ENCODE measurements at regions not wholly inside any gene's neighbourhood (a gene's known extent, or its start where the extent isn't known, plus 50 kb on each side); places are given as distances from the start of the nearest gene placed in this dataset.

DNA sequence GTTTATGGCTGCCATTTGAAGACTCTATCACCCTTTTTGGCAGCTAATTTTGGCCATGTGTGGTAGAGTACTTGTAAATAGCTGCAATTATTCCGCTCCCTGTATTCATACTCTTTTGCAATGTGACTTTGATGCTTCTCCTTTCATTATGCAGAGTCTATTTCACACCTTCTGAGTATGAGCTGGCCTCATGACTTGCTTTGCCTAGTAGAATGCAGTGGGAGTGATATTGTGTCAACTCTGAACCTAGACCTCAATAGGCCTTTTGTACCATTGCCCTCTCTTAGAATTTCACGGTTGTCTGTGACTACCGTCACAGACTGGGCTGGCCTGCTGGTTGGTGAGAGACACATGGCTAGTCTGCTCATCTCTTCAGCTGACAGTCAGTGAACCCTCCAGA is 118.8 kb downstream of the DDIT4L start:
- TF ChIP-seq, protein P1, sequence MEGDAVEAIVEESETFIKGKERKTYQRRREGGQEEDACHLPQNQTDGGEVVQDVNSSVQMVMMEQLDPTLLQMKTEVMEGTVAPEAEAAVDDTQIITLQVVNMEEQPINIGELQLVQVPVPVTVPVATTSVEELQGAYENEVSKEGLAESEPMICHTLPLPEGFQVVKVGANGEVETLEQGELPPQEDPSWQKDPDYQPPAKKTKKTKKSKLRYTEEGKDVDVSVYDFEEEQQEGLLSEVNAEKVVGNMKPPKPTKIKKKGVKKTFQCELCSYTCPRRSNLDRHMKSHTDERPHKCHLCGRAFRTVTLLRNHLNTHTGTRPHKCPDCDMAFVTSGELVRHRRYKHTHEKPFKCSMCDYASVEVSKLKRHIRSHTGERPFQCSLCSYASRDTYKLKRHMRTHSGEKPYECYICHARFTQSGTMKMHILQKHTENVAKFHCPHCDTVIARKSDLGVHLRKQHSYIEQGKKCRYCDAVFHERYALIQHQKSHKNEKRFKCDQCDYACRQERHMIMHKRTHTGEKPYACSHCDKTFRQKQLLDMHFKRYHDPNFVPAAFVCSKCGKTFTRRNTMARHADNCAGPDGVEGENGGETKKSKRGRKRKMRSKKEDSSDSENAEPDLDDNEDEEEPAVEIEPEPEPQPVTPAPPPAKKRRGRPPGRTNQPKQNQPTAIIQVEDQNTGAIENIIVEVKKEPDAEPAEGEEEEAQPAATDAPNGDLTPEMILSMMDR (conservative IDR thresholded peaks at IDR 0.05; ENCODE audit: low read depth in 2 of 2), result no peak
- TF ChIP-seq POLR2AphosphoS5 (IDR thresholded peaks at IDR 0.05; ENCODE audit: low read depth) (no peak), EZH2 (IDR thresholded peaks at IDR 0.05; ENCODE audit: low read depth, unreplicated experiment) (no peak), EZH2phosphoT487 (IDR thresholded peaks at IDR 0.05; ENCODE audit: unreplicated experiment) (no peak), JUNB (IDR thresholded peaks at IDR 0.05; ENCODE audit: unreplicated experiment) (no peak), NANOG (IDR thresholded peaks at IDR 0.05; ENCODE audit: borderline replicate concordance) (no peak)
- TF ChIP-seq, protein P2, sequence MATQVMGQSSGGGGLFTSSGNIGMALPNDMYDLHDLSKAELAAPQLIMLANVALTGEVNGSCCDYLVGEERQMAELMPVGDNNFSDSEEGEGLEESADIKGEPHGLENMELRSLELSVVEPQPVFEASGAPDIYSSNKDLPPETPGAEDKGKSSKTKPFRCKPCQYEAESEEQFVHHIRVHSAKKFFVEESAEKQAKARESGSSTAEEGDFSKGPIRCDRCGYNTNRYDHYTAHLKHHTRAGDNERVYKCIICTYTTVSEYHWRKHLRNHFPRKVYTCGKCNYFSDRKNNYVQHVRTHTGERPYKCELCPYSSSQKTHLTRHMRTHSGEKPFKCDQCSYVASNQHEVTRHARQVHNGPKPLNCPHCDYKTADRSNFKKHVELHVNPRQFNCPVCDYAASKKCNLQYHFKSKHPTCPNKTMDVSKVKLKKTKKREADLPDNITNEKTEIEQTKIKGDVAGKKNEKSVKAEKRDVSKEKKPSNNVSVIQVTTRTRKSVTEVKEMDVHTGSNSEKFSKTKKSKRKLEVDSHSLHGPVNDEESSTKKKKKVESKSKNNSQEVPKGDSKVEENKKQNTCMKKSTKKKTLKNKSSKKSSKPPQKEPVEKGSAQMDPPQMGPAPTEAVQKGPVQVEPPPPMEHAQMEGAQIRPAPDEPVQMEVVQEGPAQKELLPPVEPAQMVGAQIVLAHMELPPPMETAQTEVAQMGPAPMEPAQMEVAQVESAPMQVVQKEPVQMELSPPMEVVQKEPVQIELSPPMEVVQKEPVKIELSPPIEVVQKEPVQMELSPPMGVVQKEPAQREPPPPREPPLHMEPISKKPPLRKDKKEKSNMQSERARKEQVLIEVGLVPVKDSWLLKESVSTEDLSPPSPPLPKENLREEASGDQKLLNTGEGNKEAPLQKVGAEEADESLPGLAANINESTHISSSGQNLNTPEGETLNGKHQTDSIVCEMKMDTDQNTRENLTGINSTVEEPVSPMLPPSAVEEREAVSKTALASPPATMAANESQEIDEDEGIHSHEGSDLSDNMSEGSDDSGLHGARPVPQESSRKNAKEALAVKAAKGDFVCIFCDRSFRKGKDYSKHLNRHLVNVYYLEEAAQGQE (IDR thresholded peaks at IDR 0.05; ENCODE audit: unreplicated experiment), result no peak

Data from GM23338 (cell line).